Mucosa of rectum (tissue), 2 donors: ENCODE measurements at regions not wholly inside any gene's neighbourhood (a gene's known extent, or its start where the extent isn't known, plus 50 kb on each side); places are given as distances from the start of the nearest gene placed in this dataset.

Experiments used
- H3K27ac ChIP-seq, 2 donors: one replicate each; pipeline ENCODE4 v1.7.0; 2013; ENCODE audit warnings: inconsistent platforms in 2 of 2, low read depth in 2 of 2, low read length in 2 of 2
- H3K27me3 ChIP-seq, 2 donors: one replicate each; pipeline ENCODE4 v1.7.0; 2013; ENCODE audit warnings: low read length in 2 of 2; ENCODE audit not compliant: control insufficient read depth in 2 of 2, insufficient read depth in 2 of 2
- H3K36me3 ChIP-seq, 2 donors: one replicate each; pipeline ENCODE4 v1.7.0; 2013; ENCODE audit warnings: low read length in 2 of 2; ENCODE audit not compliant: control insufficient read depth in 2 of 2, insufficient read depth in 2 of 2
- H3K4me1 ChIP-seq, 2 donors: one replicate each; pipeline ENCODE4 v1.7.0; 2013; ENCODE audit warnings: low read length in 2 of 2, mild to moderate bottlenecking in 1 of 2; ENCODE audit not compliant: control insufficient read depth in 2 of 2, insufficient read depth in 2 of 2
- H3K4me3 ChIP-seq, 2 donors: one replicate each; pipeline ENCODE4 v1.7.0; 2013; ENCODE audit warnings: low read length in 2 of 2
- H3K9ac ChIP-seq, 2 donors: one replicate each; pipeline ENCODE4 v1.7.0; 2013; ENCODE audit warnings: low read length in 2 of 2, low read depth in 1 of 2, mild to moderate bottlenecking in 1 of 2
- H3K9me3 ChIP-seq, 2 donors: one replicate each; pipeline ENCODE4 v1.7.0; 2013; ENCODE audit warnings: low read length in 2 of 2; ENCODE audit not compliant: control insufficient read depth in 2 of 2
- donor health status: healthy.
- donor health status: Normal muscosa, but diverticular disease.

DNA sequence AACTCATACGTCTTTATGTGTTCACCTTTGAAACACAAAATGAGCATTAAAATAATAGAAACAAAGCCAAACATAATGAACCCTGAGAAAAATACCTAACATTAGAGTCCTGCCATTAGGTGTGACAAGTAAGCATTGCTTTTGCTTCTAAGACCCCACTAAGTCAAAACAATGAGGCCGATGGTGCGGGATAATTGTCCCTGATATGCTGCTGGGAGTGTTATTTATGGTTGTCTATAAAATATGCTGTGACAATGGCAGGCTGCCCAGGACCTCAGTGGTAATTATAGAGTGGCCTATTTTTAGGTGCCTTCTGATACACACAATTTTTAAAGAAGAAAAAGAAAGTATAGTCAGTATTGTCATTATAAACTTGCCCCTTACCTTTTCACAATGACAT is 1423.1 kb downstream of the AMY1C start:
- H3K9me3 ChIP-seq: no peaks in the 10 kb centered on the region
- no peak overlapping the region for H3K27ac ChIP-seq
- no peak overlapping the region for H3K9ac ChIP-seq
- H3K27me3 ChIP-seq: no peaks in the 10 kb centered on the region
- no peaks in the 10 kb centered on the region for H3K4me1 ChIP-seq
- H3K36me3 ChIP-seq: no peaks in the 10 kb centered on the region
- no peak overlapping the region for H3K4me3 ChIP-seq

DNA sequence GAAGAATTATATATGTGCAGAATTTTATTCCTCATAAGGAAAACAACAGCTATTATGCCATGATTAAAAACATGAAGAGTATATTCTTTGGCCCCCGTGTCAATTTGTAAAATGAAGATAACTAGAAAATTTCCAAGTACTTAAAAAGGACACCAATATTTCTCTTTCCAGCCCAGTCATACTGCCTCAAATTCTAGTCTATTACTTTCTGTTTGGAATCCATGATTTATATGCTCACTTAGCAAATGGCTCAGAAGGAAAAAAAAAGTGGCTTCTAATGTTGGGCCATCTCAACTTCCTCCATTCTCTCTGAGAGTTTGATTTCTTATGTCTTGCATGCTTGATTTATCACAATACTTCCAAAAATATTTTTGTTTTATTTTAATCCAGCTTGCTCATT is 1431.1 kb downstream of the AMY1C start:
- Histone ChIP-seq H3K27ac (no peak overlapping the region), H3K27me3 (no peaks in the 10 kb centered on the region), H3K9ac (no peak overlapping the region), H3K4me3 (no peak overlapping the region), H3K9me3 (no peaks in the 10 kb centered on the region), H3K36me3 (no peaks in the 10 kb centered on the region), H3K4me1 (no peaks in the 10 kb centered on the region)

GRCh38 chr1:105204836-105205371 is 1455.2 kb downstream of the AMY1C start:
- no peaks in the 10 kb centered on the region for H3K27me3 ChIP-seq

DNA sequence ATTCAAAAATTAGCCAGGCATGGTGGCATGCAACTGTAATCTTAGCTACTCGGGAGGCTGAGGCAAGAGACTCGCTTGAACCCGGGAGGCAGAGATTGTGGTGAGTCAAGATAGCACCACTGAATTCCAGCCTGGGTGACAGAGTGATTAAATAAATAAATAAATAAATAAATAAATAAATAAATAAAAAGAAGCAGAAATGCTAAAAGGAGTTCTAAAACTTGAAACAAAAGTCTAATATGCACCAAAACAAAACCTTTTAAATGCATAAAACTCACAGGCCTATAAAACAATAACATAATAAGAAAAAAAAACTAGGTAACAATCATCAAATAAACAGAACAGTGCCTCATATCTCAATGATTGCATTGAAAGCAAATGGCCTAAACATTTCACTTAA is 1458.9 kb downstream of the AMY1C start:
- no peak overlapping the region for H3K4me3 ChIP-seq
- no peaks in the 10 kb centered on the region for H3K27me3 ChIP-seq
- no peaks in the 10 kb centered on the region for H3K36me3 ChIP-seq
- no peaks in the 10 kb centered on the region for H3K4me1 ChIP-seq
- H3K27ac ChIP-seq: no peak overlapping the region
- H3K9me3 ChIP-seq: peaks cover 2 to 3% of the 10 kb centered on the region in 2 donors
- no peak overlapping the region for H3K9ac ChIP-seq

More at GRCh38 chr1:105204836-105205371, 1455.2 kb downstream of the AMY1C start:
- Histone ChIP-seq H3K27ac (no peak overlapping the region), H3K4me3 (no peak overlapping the region), H3K4me1 (no peaks in the 10 kb centered on the region), H3K36me3 (no peaks in the 10 kb centered on the region), H3K9me3 (peaks cover 0 to 2% of the 10 kb centered on the region in 2 donors), H3K9ac (no peak overlapping the region)

- Histone ChIP-seq H3K27me3 (no peaks in the 10 kb centered on the region), H3K27ac (no peak overlapping the region), H3K4me3 (no peak overlapping the region), H3K9me3 (peaks cover 2 to 3% of the 10 kb centered on the region in 2 donors), H3K36me3 (no peaks in the 10 kb centered on the region), H3K4me1 (no peaks in the 10 kb centered on the region), H3K9ac (no peak overlapping the region)
Measured at GRCh38 chr1:105210747-105211146, 1461.0 kb downstream of the AMY1C start.

DNA sequence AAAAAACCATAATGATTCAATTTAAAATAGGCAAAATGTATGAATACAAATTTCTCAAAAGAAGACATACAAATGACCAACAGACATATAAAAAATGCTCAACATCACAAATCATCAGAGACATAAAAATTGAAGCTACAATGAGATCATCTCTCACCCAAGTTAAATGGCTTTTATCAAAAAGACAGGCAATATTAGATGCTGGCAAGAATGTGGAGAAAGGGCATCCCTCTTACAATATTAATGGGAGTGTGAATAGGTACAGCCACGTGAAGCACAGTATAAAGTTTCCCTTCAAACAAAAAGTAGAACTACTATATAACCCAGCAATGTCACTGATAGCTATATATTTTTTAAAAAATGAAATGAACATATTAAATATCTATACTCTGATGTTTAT is 1481.7 kb downstream of the AMY1C start:
- Histone ChIP-seq H3K36me3 (no peaks in the 10 kb centered on the region), H3K27me3 (no peaks in the 10 kb centered on the region)

DNA sequence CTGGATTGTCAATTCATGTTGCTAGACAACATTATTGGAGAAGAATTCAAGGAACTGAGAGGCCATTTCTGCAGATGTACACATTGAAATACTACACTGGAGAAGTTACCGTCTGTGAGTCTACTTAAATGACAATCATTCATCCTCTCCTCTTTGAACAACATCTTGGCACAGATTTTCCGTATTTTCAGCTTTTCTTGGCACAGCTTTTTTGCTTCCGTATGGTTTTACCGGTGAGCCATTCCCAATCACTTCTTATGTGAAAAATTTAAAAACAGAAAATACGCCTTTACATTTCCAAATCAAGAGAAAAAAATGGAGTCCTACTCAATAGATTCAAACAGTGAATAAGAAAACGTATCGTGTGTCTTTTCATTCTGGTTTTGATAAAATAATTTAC is 1493.7 kb downstream of the AMY1C start:
- no peaks in the 10 kb centered on the region for H3K4me1 ChIP-seq

More for the DNA sequence above, 1481.7 kb downstream of the AMY1C start:
- Histone ChIP-seq H3K9me3 (no peaks in the 10 kb centered on the region), H3K9ac (no peak overlapping the region), H3K27ac (no peak overlapping the region), H3K4me3 (no peak overlapping the region), H3K4me1 (no peaks in the 10 kb centered on the region)

DNA sequence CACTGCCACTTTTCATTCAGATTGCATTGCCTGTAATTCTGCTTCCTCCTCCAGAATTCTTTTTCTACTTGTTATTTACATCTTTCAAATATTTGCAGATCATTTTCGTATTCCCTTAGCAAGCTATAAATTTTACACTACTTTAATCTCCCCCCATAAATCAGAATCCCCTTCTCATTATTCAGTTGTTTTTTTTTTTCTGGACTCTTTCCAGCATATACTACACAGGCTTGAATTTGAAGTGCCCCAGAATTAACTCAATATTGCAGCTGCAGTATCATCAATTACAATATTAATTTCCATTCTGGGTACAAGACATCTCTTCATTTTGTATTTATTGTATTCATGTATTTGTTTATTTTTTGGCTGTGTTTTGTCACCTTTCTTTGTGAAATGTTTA is 1494.3 kb downstream of the AMY1C start:
- Histone ChIP-seq H3K36me3 (no peaks in the 10 kb centered on the region), H3K9me3 (no peaks in the 10 kb centered on the region), H3K27me3 (no peaks in the 10 kb centered on the region), H3K4me3 (no peak overlapping the region), H3K9ac (no peak overlapping the region), H3K4me1 (no peaks in the 10 kb centered on the region), H3K27ac (no peak overlapping the region)

More for the DNA sequence above, 1493.7 kb downstream of the AMY1C start:
- Histone ChIP-seq H3K4me3 (no peak overlapping the region), H3K36me3 (no peaks in the 10 kb centered on the region), H3K9ac (no peak overlapping the region), H3K9me3 (no peaks in the 10 kb centered on the region), H3K27me3 (no peaks in the 10 kb centered on the region), H3K27ac (no peak overlapping the region)

GRCh38 chr1:105254906-105255305 is 1505.2 kb downstream of the AMY1C start:
- H3K4me1 ChIP-seq: no peaks in the 10 kb centered on the region
- no peak overlapping the region for H3K27ac ChIP-seq
- no peaks in the 10 kb centered on the region for H3K36me3 ChIP-seq
- H3K9ac ChIP-seq: no peak overlapping the region
- peaks cover 0 to under 1% of the 10 kb centered on the region in 2 donors for H3K9me3 ChIP-seq
- H3K4me3 ChIP-seq: no peak overlapping the region
- H3K27me3 ChIP-seq: no peaks in the 10 kb centered on the region

DNA sequence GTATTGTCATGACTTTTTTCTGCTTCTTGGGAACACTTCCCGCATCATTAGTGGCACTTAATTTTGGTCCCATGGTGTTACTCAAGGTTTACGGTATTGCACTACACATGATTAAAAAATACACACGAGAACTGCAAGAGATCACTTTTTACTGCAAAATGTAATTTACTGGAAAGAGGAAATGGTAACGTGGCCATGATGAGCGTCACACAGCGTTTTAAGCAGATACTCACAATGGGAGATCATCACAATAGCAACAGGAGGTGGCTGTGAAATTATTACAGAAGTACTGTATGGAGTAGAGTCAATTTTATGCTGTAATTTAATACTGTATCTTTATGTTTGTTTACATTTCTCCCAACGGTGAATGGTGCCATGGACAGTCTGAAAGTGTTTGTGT is 1510.3 kb downstream of the AMY1C start:
- peaks cover 0 to 3% of the 10 kb centered on the region in 2 donors for H3K9me3 ChIP-seq
- H3K4me3 ChIP-seq: no peak overlapping the region
- no peak overlapping the region for H3K9ac ChIP-seq
- H3K27ac ChIP-seq: no peak overlapping the region
- no peaks in the 10 kb centered on the region for H3K4me1 ChIP-seq
- no peaks in the 10 kb centered on the region for H3K36me3 ChIP-seq
- H3K27me3 ChIP-seq: no peaks in the 10 kb centered on the region

GRCh38 chr1:105270966-105271365 is 1521.3 kb downstream of the AMY1C start:
- no peak overlapping the region for H3K9ac ChIP-seq

More at GRCh38 chr1:105270966-105271365, 1521.3 kb downstream of the AMY1C start:
- no peaks in the 10 kb centered on the region for H3K36me3 ChIP-seq
- no peaks in the 10 kb centered on the region for H3K9me3 ChIP-seq
- H3K4me1 ChIP-seq: no peaks in the 10 kb centered on the region
- H3K4me3 ChIP-seq: no peak overlapping the region
- no peaks in the 10 kb centered on the region for H3K27me3 ChIP-seq
- H3K27ac ChIP-seq: no peak overlapping the region
